Hepatocyte (in vitro differentiated cells): ENCODE measurements at regions not wholly inside any gene's neighbourhood (a gene's known extent, or its start where the extent isn't known, plus 50 kb on each side); places are given as distances from the start of the nearest gene placed in this dataset.

Experiments
- DNase-seq: peaks from one replicate; pipeline ENCODE4 v3.0.0-alpha.2; 2016; ENCODE audit warnings: low spot score
- H2AFZ ChIP-seq: fragments of 200-600 bp; sonication (generic); 2 replicates; pipeline ENCODE4 v1.6.0; 2016; ENCODE audit warnings: antibody characterized with exemption, mild to moderate bottlenecking
- H3K27ac ChIP-seq: fragments of 200-600 bp; sonication (generic); 2 replicates; pipeline ENCODE4 v1.5.1; 2016; ENCODE audit warnings: mild to moderate bottlenecking
- H3K27me3 ChIP-seq: fragments of 200-600 bp; sonication (generic); 2 replicates; pipeline ENCODE4 v1.6.1; 2016
- H3K36me3 ChIP-seq: fragments of 200-600 bp; sonication (generic); replicated peaks from 2 replicates; pipeline ENCODE4 v1.5.1; 2016; ENCODE audit warnings: low read depth; ENCODE audit not compliant: insufficient read depth
- H3K4me1 ChIP-seq: fragments of 200-600 bp; sonication (generic); 2 replicates; pipeline ENCODE4 v1.5.1; 2016; ENCODE audit warnings: mild to moderate bottlenecking, moderate library complexity; ENCODE audit not compliant: insufficient read depth
- H3K4me2 ChIP-seq: fragments of 200-600 bp; sonication (generic); 2 replicates; pipeline ENCODE4 v1.6.0; 2016
- H3K4me3 ChIP-seq: fragments of 200-600 bp; sonication (generic); 2 replicates; pipeline ENCODE4 v1.5.1; 2016; ENCODE audit warnings: mild to moderate bottlenecking
- H3K79me2 ChIP-seq: fragments of 200-600 bp; sonication (generic); 2 replicates; pipeline ENCODE4 v1.6.0; 2017; ENCODE audit warnings: mild to moderate bottlenecking
- H3K9me2 ChIP-seq: fragments of 200-600 bp; sonication (generic); replicated peaks from 2 replicates; pipeline ENCODE4 v1.6.0; 2017; ENCODE audit warnings: mild to moderate bottlenecking; ENCODE audit not compliant: insufficient read depth
- H3K9me3 ChIP-seq: fragments of 200-600 bp; sonication (generic); 2 replicates; pipeline ENCODE4 v1.5.1; 2016; ENCODE audit warnings: low read depth, mild to moderate bottlenecking
- H4K20me1 ChIP-seq: fragments of 200-600 bp; sonication (generic); 2 replicates; pipeline ENCODE4 v1.6.0; 2016; ENCODE audit warnings: mild to moderate bottlenecking; ENCODE audit not compliant: insufficient read depth, poor library complexity, severe bottlenecking
- CTCF ChIP-seq: fragments of 200-600 bp; sonication (generic); IDR thresholded peaks from 2 replicates; pipeline ENCODE4 v1.5.1; 2016; ENCODE audit warnings: antibody characterized with exemption, mild to moderate bottlenecking; ENCODE audit not compliant: poor library complexity
- EZH2 ChIP-seq: fragments of 200-600 bp; sonication (generic); IDR thresholded peaks from 2 replicates; pipeline ENCODE4 v1.6.1; 2016; ENCODE audit warnings: antibody characterized with exemption, mild to moderate bottlenecking, borderline replicate concordance
- EZH2phosphoT487 ChIP-seq: fragments of 200-600 bp; sonication (generic); IDR thresholded peaks from one replicate; pipeline ENCODE4 v1.6.1; 2018; ENCODE audit warnings: antibody characterized with exemption, mild to moderate bottlenecking, low read depth, moderate library complexity; ENCODE audit not compliant: unreplicated experiment, severe bottlenecking
- WGBS: methylation state at CpG from one replicate; pipeline ENCODE4 v1.1.6; 2016; ENCODE audit warnings: low lambda C conversion rate; ENCODE audit errors: missing lambda C conversion rate; 5-methylcytosine and 5-hydroxymethylcytosine counted together

GRCh38 chr11:92439133-92439532 lies 214.5 kb downstream of the FAT3 start:
- 61% methylated on average over 1 of the region's 1 CpG for WGBS
- Histone ChIP-seq H3K79me2 (no peaks in the 10 kb centered on the region), H3K9me2 (no peaks in the 10 kb centered on the region), H3K27ac (no peak overlapping the region), H2AFZ (no peak overlapping the region), H3K9me3 (no peaks in the 10 kb centered on the region), H3K4me3 (no peak overlapping the region), H3K36me3 (no peaks in the 10 kb centered on the region), H3K4me2 (no peak overlapping the region), H3K4me1 (no peaks in the 10 kb centered on the region), H4K20me1 (no peaks in the 10 kb centered on the region), H3K27me3 (no peaks in the 10 kb centered on the region)
- DNase-seq, result no peak
- no peak for TF ChIP-seq CTCF
- TF ChIP-seq EZH2phosphoT487, result no peak

DNA sequence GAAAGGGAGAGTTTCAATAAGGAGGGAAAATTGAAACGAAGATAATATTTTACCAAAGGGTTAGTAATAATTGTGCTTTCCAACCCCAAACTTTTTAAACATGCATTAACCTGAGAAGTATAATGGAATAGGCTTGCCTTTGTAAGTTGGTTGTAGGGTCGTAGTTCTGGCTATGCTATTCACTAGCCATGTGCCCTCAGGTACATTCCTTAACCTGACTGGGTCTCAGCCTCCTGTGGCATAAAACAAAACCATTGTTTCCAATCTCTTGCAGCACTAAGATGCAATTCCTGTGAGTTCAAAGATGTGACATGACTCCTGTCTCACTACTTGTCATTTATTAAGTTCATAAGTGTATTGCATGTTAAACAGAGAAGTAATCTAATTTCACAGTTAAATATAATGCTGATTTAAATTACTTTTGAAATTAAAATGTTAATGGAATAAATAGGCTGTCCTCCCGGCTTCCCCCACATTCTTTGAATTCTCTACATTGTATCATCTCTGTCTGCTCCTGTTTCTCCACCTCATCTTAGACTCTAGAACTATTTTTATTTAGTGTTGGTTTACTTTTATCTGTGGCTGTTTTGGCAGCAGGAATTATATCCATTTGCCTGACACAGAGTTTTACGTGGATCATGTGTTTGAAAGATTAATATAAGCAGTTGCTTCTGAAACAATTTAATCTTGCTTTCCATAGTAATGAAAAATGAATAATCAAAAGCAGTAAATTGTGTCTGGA lies 216.3 kb downstream of the FAT3 start:
- no peaks in the 10 kb centered on the region for H3K9me3 ChIP-seq
- TF ChIP-seq EZH2phosphoT487 (no peak), EZH2 (no peak)
- H3K27me3 ChIP-seq, result no peaks in the 10 kb centered on the region
- no peaks in the 10 kb centered on the region for H3K9me2 ChIP-seq
- no peak overlapping the region for H3K4me3 ChIP-seq
- 52% methylated on average over 4 of the region's 4 CpGs for WGBS
- no peak overlapping the region for H2AFZ ChIP-seq
- DNase-seq, result no peak
- H3K4me1 ChIP-seq, result no peaks in the 10 kb centered on the region
- H3K79me2 ChIP-seq, result no peaks in the 10 kb centered on the region
- H4K20me1 ChIP-seq, result no peaks in the 10 kb centered on the region
- no peak overlapping the region for H3K4me2 ChIP-seq
- no peak overlapping the region for H3K27ac ChIP-seq
- no peaks in the 10 kb centered on the region for H3K36me3 ChIP-seq

- Histone ChIP-seq H3K4me2 (no peak overlapping the region), H4K20me1 (no peaks in the 10 kb centered on the region), H3K27ac (no peak overlapping the region), H3K9me3 (no peaks in the 10 kb centered on the region), H3K4me3 (no peak overlapping the region), H2AFZ (no peak overlapping the region), H3K27me3 (no peaks in the 10 kb centered on the region), H3K4me1 (no peaks in the 10 kb centered on the region), H3K79me2 (no peaks in the 10 kb centered on the region), H3K36me3 (no peaks in the 10 kb centered on the region), H3K9me2 (no peaks in the 10 kb centered on the region)
- no peak for TF ChIP-seq CTCF
- no peak for TF ChIP-seq EZH2
- no peak for TF ChIP-seq EZH2phosphoT487
- 38% methylated on average over 4 of the region's 4 CpGs for WGBS
- no peak for DNase-seq
Measured at GRCh38 chr11:92441443-92441726, 216.8 kb downstream of the FAT3 start.

- no peaks in the 10 kb centered on the region for H3K4me1 ChIP-seq
- H4K20me1 ChIP-seq, result no peaks in the 10 kb centered on the region
- no peak for TF ChIP-seq EZH2
- TF ChIP-seq EZH2phosphoT487, result no peak
- TF ChIP-seq CTCF, result no peak
- no peaks in the 10 kb centered on the region for H3K27me3 ChIP-seq
- H3K79me2 ChIP-seq, result no peaks in the 10 kb centered on the region
- H3K9me3 ChIP-seq, result no peaks in the 10 kb centered on the region
- no peak for DNase-seq
- WGBS, result 69% methylated on average over 2 of the region's 2 CpGs
- H3K9me2 ChIP-seq, result no peaks in the 10 kb centered on the region
- H3K4me3 ChIP-seq, result no peak overlapping the region
- no peak overlapping the region for H3K27ac ChIP-seq
- H3K4me2 ChIP-seq, result no peak overlapping the region
- H2AFZ ChIP-seq, result no peak overlapping the region
- no peaks in the 10 kb centered on the region for H3K36me3 ChIP-seq
Measured at GRCh38 chr11:92443199-92443598, 218.6 kb downstream of the FAT3 start.
